Osteoblast (primary cell): ENCODE measurements at regions not wholly inside any gene's neighbourhood (a gene's known extent, or its start where the extent isn't known, plus 50 kb on each side); places are given as distances from the start of the nearest gene placed in this dataset.

Experiments
- DNase-seq: peaks from one replicate; pipeline ENCODE4 v3.0.0; 2011; ENCODE audit warnings: low spot score, mixed read lengths; ENCODE audit not compliant: insufficient read length; ENCODE audit errors: missing footprints
- H2AFZ ChIP-seq: 2 replicates; pipeline ENCODE4 v1.6.0; 2011; ENCODE audit warnings: mild to moderate bottlenecking, low read length
- H3K27ac ChIP-seq: 2 replicates; pipeline ENCODE4 v1.5.1; 2011; ENCODE audit warnings: mild to moderate bottlenecking, low read depth, low read length, moderate library complexity
- H3K27me3 ChIP-seq: 2 replicates; pipeline ENCODE4 v1.6.0; 2012; ENCODE audit warnings: mild to moderate bottlenecking, control low read depth, inconsistent platforms, low read length, moderate library complexity; ENCODE audit not compliant: insufficient read depth
- H3K36me3 ChIP-seq: 2 replicates; pipeline ENCODE4 v1.5.1; 2011; ENCODE audit warnings: mild to moderate bottlenecking, low read length, control low read depth, moderate library complexity; ENCODE audit not compliant: insufficient read depth
- H3K4me1 ChIP-seq: 2 replicates; pipeline ENCODE4 v1.5.1; 2011; ENCODE audit warnings: mild to moderate bottlenecking, low read length, control low read depth, moderate library complexity; ENCODE audit not compliant: insufficient read depth
- H3K4me2 ChIP-seq: 2 replicates; pipeline ENCODE4 v1.6.0; 2011; ENCODE audit warnings: mild to moderate bottlenecking, low read length; ENCODE audit not compliant: insufficient read depth
- H3K4me3 ChIP-seq: fragments of 200-600 bp; sonication (generic); 3 replicates; pipeline ENCODE4 v1.5.1; 2012; ENCODE audit warnings: mild to moderate bottlenecking, low read length, inconsistent platforms; ENCODE audit not compliant: insufficient read depth
- H3K79me2 ChIP-seq: 2 replicates; pipeline ENCODE4 v1.6.0; 2012; ENCODE audit warnings: mild to moderate bottlenecking, low read length, control low read depth, inconsistent platforms; ENCODE audit not compliant: insufficient read depth
- H3K9me3 ChIP-seq: 2 replicates; pipeline ENCODE4 v1.5.1; 2011; ENCODE audit warnings: low read depth, low read length, control low read depth
- H4K20me1 ChIP-seq: 2 replicates; pipeline ENCODE4 v1.6.0; 2012; ENCODE audit warnings: mild to moderate bottlenecking, low read length, control low read depth; ENCODE audit not compliant: insufficient read depth
- TF ChIP-seq, protein P1 (sequence below): IDR thresholded peaks from 2 replicates; pipeline ENCODE4 v1.5.1; 2011; ENCODE audit warnings: mild to moderate bottlenecking, low read depth, low read length, moderate library complexity; ENCODE audit errors: extremely low read depth

- no peaks in the 10 kb centered on the region for H3K36me3 ChIP-seq
- H3K9me3 ChIP-seq, result peaks cover 1% of the 10 kb centered on the region
- no peak for DNase-seq
- H3K4me1 ChIP-seq, result no peaks in the 10 kb centered on the region
- H3K79me2 ChIP-seq, result no peaks in the 10 kb centered on the region
- no peak overlapping the region for H2AFZ ChIP-seq
- H3K27me3 ChIP-seq, result no peaks in the 10 kb centered on the region
- H3K27ac ChIP-seq, result no peak overlapping the region
- TF ChIP-seq, protein P1, sequence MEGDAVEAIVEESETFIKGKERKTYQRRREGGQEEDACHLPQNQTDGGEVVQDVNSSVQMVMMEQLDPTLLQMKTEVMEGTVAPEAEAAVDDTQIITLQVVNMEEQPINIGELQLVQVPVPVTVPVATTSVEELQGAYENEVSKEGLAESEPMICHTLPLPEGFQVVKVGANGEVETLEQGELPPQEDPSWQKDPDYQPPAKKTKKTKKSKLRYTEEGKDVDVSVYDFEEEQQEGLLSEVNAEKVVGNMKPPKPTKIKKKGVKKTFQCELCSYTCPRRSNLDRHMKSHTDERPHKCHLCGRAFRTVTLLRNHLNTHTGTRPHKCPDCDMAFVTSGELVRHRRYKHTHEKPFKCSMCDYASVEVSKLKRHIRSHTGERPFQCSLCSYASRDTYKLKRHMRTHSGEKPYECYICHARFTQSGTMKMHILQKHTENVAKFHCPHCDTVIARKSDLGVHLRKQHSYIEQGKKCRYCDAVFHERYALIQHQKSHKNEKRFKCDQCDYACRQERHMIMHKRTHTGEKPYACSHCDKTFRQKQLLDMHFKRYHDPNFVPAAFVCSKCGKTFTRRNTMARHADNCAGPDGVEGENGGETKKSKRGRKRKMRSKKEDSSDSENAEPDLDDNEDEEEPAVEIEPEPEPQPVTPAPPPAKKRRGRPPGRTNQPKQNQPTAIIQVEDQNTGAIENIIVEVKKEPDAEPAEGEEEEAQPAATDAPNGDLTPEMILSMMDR, result no peak
- no peak overlapping the region for H3K4me3 ChIP-seq
- no peak overlapping the region for H3K4me2 ChIP-seq
- no peaks in the 10 kb centered on the region for H4K20me1 ChIP-seq
These were observed 932.5 kb upstream of the PIK3C3 start for GRCh38 chr18:41022484-41022883.

- no peak for DNase-seq
- no peak overlapping the region for H3K27ac ChIP-seq
- H3K79me2 ChIP-seq, result no peaks in the 10 kb centered on the region
- no peaks in the 10 kb centered on the region for H3K36me3 ChIP-seq
- H3K4me2 ChIP-seq, result no peak overlapping the region
- TF ChIP-seq, protein P1, result no peak
- H3K27me3 ChIP-seq, result no peaks in the 10 kb centered on the region
- H2AFZ ChIP-seq, result no peak overlapping the region
- H3K4me1 ChIP-seq, result no peaks in the 10 kb centered on the region
- H3K4me3 ChIP-seq, result no peak overlapping the region
- H4K20me1 ChIP-seq, result no peaks in the 10 kb centered on the region
- H3K9me3 ChIP-seq, result peaks cover 1% of the 10 kb centered on the region
These were observed 933.9 kb upstream of the PIK3C3 start for GRCh38 chr18:41021089-41021488.

GRCh38 chr18:41012194-41012593 is 942.8 kb upstream of the PIK3C3 start:
- H3K79me2 ChIP-seq, result no peaks in the 10 kb centered on the region
- no peak overlapping the region for H3K4me2 ChIP-seq
- H3K27me3 ChIP-seq, result no peaks in the 10 kb centered on the region
- no peak for DNase-seq
- no peaks in the 10 kb centered on the region for H3K9me3 ChIP-seq
- no peaks in the 10 kb centered on the region for H4K20me1 ChIP-seq
- no peak overlapping the region for H3K27ac ChIP-seq
- H2AFZ ChIP-seq, result no peak overlapping the region
- no peak overlapping the region for H3K4me3 ChIP-seq
- H3K36me3 ChIP-seq, result no peaks in the 10 kb centered on the region
- H3K4me1 ChIP-seq, result no peaks in the 10 kb centered on the region
- TF ChIP-seq, protein P1, result no peak

- no peaks in the 10 kb centered on the region for H3K9me3 ChIP-seq
- H3K36me3 ChIP-seq, result no peaks in the 10 kb centered on the region
- H3K27ac ChIP-seq, result no peak overlapping the region
- H3K79me2 ChIP-seq, result no peaks in the 10 kb centered on the region
- no peaks in the 10 kb centered on the region for H4K20me1 ChIP-seq
- no peak for DNase-seq
- no peaks in the 10 kb centered on the region for H3K27me3 ChIP-seq
- H3K4me3 ChIP-seq, result no peak overlapping the region
- H2AFZ ChIP-seq, result no peak overlapping the region
- TF ChIP-seq, protein P1, result no peak
- no peaks in the 10 kb centered on the region for H3K4me1 ChIP-seq
- no peak overlapping the region for H3K4me2 ChIP-seq
These were observed 945.1 kb upstream of the PIK3C3 start for GRCh38 chr18:41009926-41010325.
